Activated CD8-positive, alpha-beta T cell treated with anti-CD3 and anti-CD28 coated beads for 36 hours (primary cell): ENCODE measurements at regions not wholly inside any gene's neighbourhood (a gene's known extent, or its start where the extent isn't known, plus 50 kb on each side); places are given as distances from the start of the nearest gene placed in this dataset.

ENCODE experiments used
- ATAC-seq: fragments of 200-7000 bp; cut with Tn5 transposase; one replicate; pipeline ENCODE4 v1.10.0; 2021; ENCODE audit warnings: mild to moderate bottlenecking, moderate library complexity
- CTCF ChIA-PET: fragments of 350-600 bp; sonication (Branson Sonifier 250); formaldehyde crosslinking; loops from one replicate; lab custom pipeline; 2021; ENCODE audit warnings: antibody characterized with exemption; lab: Charles Lee
- POLR2A ChIA-PET: fragments of 350-600 bp; sonication (Branson Sonifier 250); formaldehyde crosslinking; loops from one replicate; lab custom pipeline; 2021; ENCODE audit warnings: antibody characterized with exemption; lab: Charles Lee
- DNase-seq: peaks from one replicate; pipeline ENCODE4 v3.0.0-alpha.2; 2020
- H3K27ac Mint-ChIP-seq: one replicate; pipeline ENCODE4 v1.8.0; 2021; ENCODE audit warnings: mild to moderate bottlenecking, mixed read lengths
- H3K27me3 Mint-ChIP-seq: one replicate; pipeline ENCODE4 v1.8.0; 2021; ENCODE audit warnings: mixed read lengths
- H3K36me3 Mint-ChIP-seq: one replicate; pipeline ENCODE4 v1.8.0; 2021; ENCODE audit warnings: low read depth, mixed read lengths
- H3K4me1 Mint-ChIP-seq: one replicate; pipeline ENCODE4 v1.8.0; 2021; ENCODE audit warnings: low read depth, mixed read lengths
- H3K4me3 Mint-ChIP-seq: one replicate; pipeline ENCODE4 v1.8.0; 2021; ENCODE audit warnings: mild to moderate bottlenecking, moderate library complexity, mixed read lengths
- H3K9me3 Mint-ChIP-seq: one replicate; pipeline ENCODE4 v1.8.0; 2021; ENCODE audit warnings: mixed read lengths
- intact Hi-C: fragments of 100-400 bp; cut with micrococcal nuclease; formaldehyde crosslinking; loops from one replicate; pipeline ENCODE4 v1.10.0; 2022
- TF ChIP-seq, protein P1 (sequence below): fragments of 200-600 bp; IDR thresholded peaks from one replicate; pipeline ENCODE4 v1.8.0; 2022; ENCODE audit warnings: antibody characterized with exemption, mild to moderate bottlenecking

DNA sequence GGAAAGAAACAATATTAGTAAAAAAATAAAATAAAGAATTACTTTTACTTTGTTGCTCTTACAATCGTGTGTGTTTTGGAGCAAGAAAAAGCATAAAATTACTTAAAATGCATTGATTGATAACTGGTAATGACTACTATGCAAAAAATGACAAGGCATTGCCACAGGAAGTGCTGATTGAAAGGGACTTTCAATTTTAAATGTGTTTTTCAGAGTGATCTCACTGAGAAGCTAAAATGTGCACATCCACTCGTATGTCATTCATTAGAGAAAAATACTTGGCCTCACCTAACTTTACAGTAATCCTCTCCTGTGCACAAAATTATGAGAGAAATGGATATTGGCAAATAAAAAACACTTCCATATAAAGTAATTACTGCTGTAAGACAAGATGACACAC lies 934.9 kb downstream of the SLITRK6 start:
- ATAC-seq: no peak
- TF ChIP-seq, protein P1, sequence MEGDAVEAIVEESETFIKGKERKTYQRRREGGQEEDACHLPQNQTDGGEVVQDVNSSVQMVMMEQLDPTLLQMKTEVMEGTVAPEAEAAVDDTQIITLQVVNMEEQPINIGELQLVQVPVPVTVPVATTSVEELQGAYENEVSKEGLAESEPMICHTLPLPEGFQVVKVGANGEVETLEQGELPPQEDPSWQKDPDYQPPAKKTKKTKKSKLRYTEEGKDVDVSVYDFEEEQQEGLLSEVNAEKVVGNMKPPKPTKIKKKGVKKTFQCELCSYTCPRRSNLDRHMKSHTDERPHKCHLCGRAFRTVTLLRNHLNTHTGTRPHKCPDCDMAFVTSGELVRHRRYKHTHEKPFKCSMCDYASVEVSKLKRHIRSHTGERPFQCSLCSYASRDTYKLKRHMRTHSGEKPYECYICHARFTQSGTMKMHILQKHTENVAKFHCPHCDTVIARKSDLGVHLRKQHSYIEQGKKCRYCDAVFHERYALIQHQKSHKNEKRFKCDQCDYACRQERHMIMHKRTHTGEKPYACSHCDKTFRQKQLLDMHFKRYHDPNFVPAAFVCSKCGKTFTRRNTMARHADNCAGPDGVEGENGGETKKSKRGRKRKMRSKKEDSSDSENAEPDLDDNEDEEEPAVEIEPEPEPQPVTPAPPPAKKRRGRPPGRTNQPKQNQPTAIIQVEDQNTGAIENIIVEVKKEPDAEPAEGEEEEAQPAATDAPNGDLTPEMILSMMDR: no peak

DNA sequence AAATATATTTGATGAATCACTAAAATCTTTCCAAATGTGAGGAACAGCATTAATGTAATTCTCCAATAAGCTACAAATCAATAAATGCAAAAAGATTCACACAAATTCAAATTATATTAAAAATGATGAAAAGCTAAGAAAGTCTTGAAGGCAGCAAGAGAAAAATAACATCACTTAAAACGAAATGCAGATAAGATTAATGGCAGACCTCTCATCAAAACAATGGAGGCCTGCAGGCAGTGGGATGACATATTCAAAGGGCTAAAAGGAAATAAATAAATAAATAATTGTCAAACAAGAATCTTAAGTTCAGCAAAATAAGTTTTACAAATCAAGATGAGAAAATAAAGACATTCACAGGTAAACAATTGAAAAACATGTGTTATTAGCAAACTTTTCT lies 952.1 kb downstream of the SLITRK6 start:
- DNase-seq: no peak
- CTCF ChIA-PET: no interaction called here
- Mint-ChIP-seq H3K27ac (no peak overlapping the region), H3K27me3 (no peaks in the 10 kb centered on the region), H3K4me1 (no peaks in the 10 kb centered on the region), H3K36me3 (no peaks in the 10 kb centered on the region), H3K9me3 (peaks cover 2% of the 10 kb centered on the region), H3K4me3 (no peak overlapping the region)
- POLR2A ChIA-PET: no interaction called here
- intact Hi-C loops: no loop called here
- TF ChIP-seq, protein P1: no peak
- ATAC-seq: no peak

More for the DNA sequence above, 934.9 kb downstream of the SLITRK6 start:
- Mint-ChIP-seq H3K4me1 (no peaks in the 10 kb centered on the region), H3K27me3 (no peaks in the 10 kb centered on the region), H3K4me3 (no peak overlapping the region), H3K9me3 (peaks cover 2% of the 10 kb centered on the region), H3K36me3 (no peaks in the 10 kb centered on the region), H3K27ac (no peak overlapping the region)
- ChIA-PET CTCF (no interaction called here), POLR2A (no interaction called here)
- intact Hi-C loops: no loop called here
- no peak for DNase-seq

DNA sequence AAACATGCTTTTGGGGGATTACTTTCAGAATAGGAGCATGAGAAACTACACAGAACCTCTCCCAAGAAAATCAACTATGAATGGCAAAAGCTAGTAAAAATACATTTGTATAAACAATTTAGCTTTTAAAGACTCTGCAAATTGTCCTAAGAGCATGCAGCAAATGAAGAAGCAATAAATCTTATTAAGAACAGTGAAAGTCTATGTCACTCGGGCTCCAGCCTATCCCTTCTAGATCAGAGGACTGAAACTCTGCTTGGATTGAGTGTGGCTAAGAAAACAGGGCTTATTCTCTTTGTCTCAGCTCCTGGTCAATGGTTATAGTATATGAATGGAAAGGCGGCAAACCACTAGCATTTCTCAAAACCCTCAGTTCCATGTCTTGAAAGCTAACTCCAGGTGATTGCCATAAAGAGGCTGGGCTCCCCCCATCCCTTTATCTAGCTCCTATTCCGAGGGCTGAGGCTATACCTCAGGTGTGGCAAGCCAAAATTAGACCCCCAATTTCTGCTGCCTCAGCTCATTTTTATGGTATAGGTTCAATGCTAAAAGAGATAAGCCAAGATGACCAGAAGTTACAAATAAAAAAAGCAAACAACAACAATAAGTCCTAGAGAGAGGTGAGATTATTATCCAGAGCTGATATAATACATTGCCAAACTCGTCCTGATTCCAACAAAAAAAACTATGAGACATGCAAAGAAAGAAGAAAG lies 953.2 kb downstream of the SLITRK6 start:
- Mint-ChIP-seq H3K4me3 (no peak overlapping the region), H3K27me3 (no peaks in the 10 kb centered on the region), H3K4me1 (no peaks in the 10 kb centered on the region), H3K9me3 (peaks cover 1% of the 10 kb centered on the region), H3K27ac (no peak overlapping the region), H3K36me3 (no peaks in the 10 kb centered on the region)
- ATAC-seq (no peak), DNase-seq (no peak)
- TF ChIP-seq, protein P1: no peak
- intact Hi-C loops: no loop called here
- ChIA-PET CTCF (no interaction called here), POLR2A (no interaction called here)

DNA sequence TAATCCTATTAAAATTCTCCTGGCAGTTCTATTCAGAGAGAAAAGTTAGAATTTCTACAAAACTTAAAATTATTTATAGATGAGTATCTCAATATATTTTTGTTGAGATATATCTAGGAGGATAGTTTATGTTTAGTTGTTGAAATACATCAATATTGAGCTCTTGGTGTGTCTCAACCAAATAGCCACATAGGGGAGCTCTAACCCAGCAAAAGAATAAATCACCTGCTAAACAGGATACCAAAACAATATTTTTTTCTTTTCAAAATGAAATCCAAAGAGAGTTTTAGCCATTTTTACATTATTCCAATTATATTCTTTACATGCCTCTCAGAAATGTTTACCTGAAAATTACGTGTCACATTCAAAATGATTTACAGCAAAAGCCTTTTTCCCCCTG lies 954.7 kb downstream of the SLITRK6 start:
- ATAC-seq: no peak
- H3K4me3 Mint-ChIP-seq: no peak overlapping the region

DNA sequence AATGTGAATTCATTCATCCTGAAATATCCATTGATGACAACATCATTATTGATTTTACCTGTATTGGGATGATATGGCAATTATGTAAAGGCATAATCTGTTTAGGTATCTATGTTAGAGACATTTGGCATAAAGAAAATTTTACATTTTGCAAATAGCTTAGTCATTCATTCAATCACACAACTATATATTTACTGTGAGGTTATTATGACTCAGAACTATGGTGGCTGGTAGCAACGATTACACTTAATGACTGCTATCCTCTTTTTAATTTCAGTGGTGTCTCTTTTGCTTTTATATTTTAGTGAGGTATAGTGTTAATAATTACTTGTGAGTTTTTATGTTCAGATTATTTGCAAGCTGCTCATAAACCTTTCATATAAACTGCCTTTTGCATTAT lies 955.9 kb downstream of the SLITRK6 start:
- Mint-ChIP-seq H3K4me1 (no peaks in the 10 kb centered on the region), H3K27ac (no peak overlapping the region), H3K27me3 (no peaks in the 10 kb centered on the region), H3K36me3 (no peaks in the 10 kb centered on the region), H3K4me3 (no peak overlapping the region), H3K9me3 (peaks cover 1% of the 10 kb centered on the region)
- DNase-seq (no peak), ATAC-seq (no peak)
- ChIA-PET CTCF (interaction anchor here (1.0 kb wide), 1 partner anchor 10 kb away, joined by 3 read pairs; no protein-coding TSS in a partner anchor), POLR2A (no interaction called here)
- TF ChIP-seq, protein P1: no peak
- intact Hi-C loops: no loop called here

More for the DNA sequence above, 954.7 kb downstream of the SLITRK6 start:
- TF ChIP-seq, protein P1: no peak
- no peak for DNase-seq
- no peaks in the 10 kb centered on the region for H3K4me1 Mint-ChIP-seq
- peaks cover 1% of the 10 kb centered on the region for H3K9me3 Mint-ChIP-seq
- intact Hi-C loops: no loop called here
- ChIA-PET CTCF (interaction anchor here (0.7 to 1.0 kb wide), 2 partner anchors 8 to 963 kb away, joined by 3 read pairs; no protein-coding TSS in a partner anchor), POLR2A (no interaction called here)
- H3K36me3 Mint-ChIP-seq: no peaks in the 10 kb centered on the region
- H3K27ac Mint-ChIP-seq: no peak overlapping the region
- no peaks in the 10 kb centered on the region for H3K27me3 Mint-ChIP-seq
